ENCODE measurements at regions not wholly inside any gene's neighbourhood (a gene's known extent, or its start where the extent isn't known, plus 50 kb on each side); places are given as distances from the start of the nearest gene placed in this dataset.
"Not testable (repeated sequence)": the region's sequence is repeated elsewhere in the genome, so short reads cannot be mapped to it uniquely, and the experiment has no call there.

GRCh38 chr10:80946957-80947726 is 409.4 kb downstream of the SH2D4B start:
- no peak for DNase-seq (ENCODE audit: low spot score)

- no peak for DNase-seq (ENCODE audit: low spot score)
Observed at GRCh38 chr10:80949785-80950184, 412.1 kb downstream of the SH2D4B start.

GRCh38 chr10:80952436-80952835 is 414.7 kb downstream of the SH2D4B start:
- DNase-seq (ENCODE audit: low spot score) = no peak

GRCh38 chr10:80957161-80957560 is 419.5 kb downstream of the SH2D4B start:
- no peak for DNase-seq (ENCODE audit: low spot score)

GRCh38 chr10:80964179-80964578 is 426.5 kb downstream of the SH2D4B start:
- no peak for DNase-seq (ENCODE audit: low spot score)

- no peak for DNase-seq (ENCODE audit: low spot score)
Observed at GRCh38 chr10:80964955-80965614, 427.4 kb downstream of the SH2D4B start.

GRCh38 chr10:80966326-80966986 is 428.8 kb downstream of the SH2D4B start:
- DNase-seq (ENCODE audit: low spot score) = no peak

GRCh38 chr10:80967357-80967756 is 429.7 kb downstream of the SH2D4B start:
- not testable (repeated sequence) for DNase-seq (ENCODE audit: low spot score)

GRCh38 chr10:80968903-80969302 is 431.2 kb downstream of the SH2D4B start:
- DNase-seq (ENCODE audit: low spot score) = no peak

- no peak for DNase-seq (ENCODE audit: low spot score)
Observed at GRCh38 chr10:80971461-80971860, 433.8 kb downstream of the SH2D4B start.

- DNase-seq (ENCODE audit: low spot score) = no peak
Observed at GRCh38 chr10:80976658-80977057, 439.0 kb downstream of the SH2D4B start.

- no peak for DNase-seq (ENCODE audit: low spot score)
Observed at GRCh38 chr10:80985102-80985501, 447.4 kb downstream of the SH2D4B start.

- no peak for DNase-seq (ENCODE audit: low spot score)
Observed at GRCh38 chr10:80986596-80986995, 448.9 kb downstream of the SH2D4B start.

GRCh38 chr10:80988755-80989154 is 451.1 kb downstream of the SH2D4B start:
- no peak for DNase-seq (ENCODE audit: low spot score)

- DNase-seq (ENCODE audit: low spot score) = no peak
Observed at GRCh38 chr10:80996615-80997193, 459.0 kb downstream of the SH2D4B start.

GRCh38 chr10:81000781-81001180 is 463.1 kb downstream of the SH2D4B start:
- no peak for DNase-seq (ENCODE audit: low spot score)

- no peak for DNase-seq (ENCODE audit: low spot score)
Observed at GRCh38 chr10:81002382-81002781, 464.7 kb downstream of the SH2D4B start.

GRCh38 chr10:81007872-81008271 is 470.2 kb downstream of the SH2D4B start:
- DNase-seq (ENCODE audit: low spot score) = no peak

GRCh38 chr10:81008726-81009125 is 471.0 kb downstream of the SH2D4B start:
- DNase-seq (ENCODE audit: low spot score) = no peak

GRCh38 chr10:81009296-81009695 is 471.6 kb downstream of the SH2D4B start:
- no peak for DNase-seq (ENCODE audit: low spot score)

GRCh38 chr10:81013771-81014170 is 476.1 kb downstream of the SH2D4B start:
- DNase-seq (ENCODE audit: low spot score) = no peak

- peak; percentile 21 for DNase-seq (ENCODE audit: low spot score)
Observed at GRCh38 chr10:81019029-81019890, 481.6 kb downstream of the SH2D4B start.
